Mesendoderm (in vitro differentiated cells): ENCODE measurements at regions not wholly inside any gene's neighbourhood (a gene's known extent, or its start where the extent isn't known, plus 50 kb on each side); places are given as distances from the start of the nearest gene placed in this dataset.

Experiments used
- DNase-seq: peaks from one replicate; pipeline ENCODE4 v3.0.0; 2013
- H2AK5ac ChIP-seq: 2 replicates; pipeline ENCODE4 v1.6.1; 2013; ENCODE audit warnings: low read length, inconsistent platforms
- H2BK120ac ChIP-seq: 2 replicates; pipeline ENCODE4 v1.6.1; 2013; ENCODE audit warnings: low read depth, mild to moderate bottlenecking, low read length, moderate library complexity, mixed read lengths
- H2BK15ac ChIP-seq: replicated peaks from 2 replicates; pipeline ENCODE4 v1.6.1; 2013; ENCODE audit warnings: low read depth, mild to moderate bottlenecking, moderate library complexity
- H2BK5ac ChIP-seq: 2 replicates; pipeline ENCODE4 v1.6.1; 2013; ENCODE audit warnings: low read length, inconsistent platforms
- H3K18ac ChIP-seq: 2 replicates; pipeline ENCODE4 v1.6.1; 2013; ENCODE audit warnings: mild to moderate bottlenecking, low read length, mixed read lengths
- H3K23ac ChIP-seq: one replicate; pipeline ENCODE4 v1.6.1; 2013; ENCODE audit warnings: low read length
- H3K27ac ChIP-seq: 2 replicates; pipeline ENCODE4 v1.5.1; 2013; ENCODE audit warnings: low read depth, mild to moderate bottlenecking, inconsistent platforms, low read length, moderate library complexity
- H3K27me3 ChIP-seq: 2 replicates; pipeline ENCODE4 v1.6.1; 2013; ENCODE audit warnings: low read length, control low read depth, mild to moderate bottlenecking, inconsistent platforms; ENCODE audit not compliant: insufficient read depth, poor library complexity
- H3K36me3 ChIP-seq: 2 replicates; pipeline ENCODE4 v1.6.1; 2013; ENCODE audit warnings: low read length, inconsistent platforms; ENCODE audit not compliant: control insufficient read depth, insufficient read depth
- H3K4ac ChIP-seq: one replicate; pipeline ENCODE4 v1.6.1; 2013; ENCODE audit warnings: low read depth, mild to moderate bottlenecking, low read length, moderate library complexity
- H3K4me1 ChIP-seq: 2 replicates; pipeline ENCODE4 v1.6.1; 2013; ENCODE audit warnings: low read depth, low read length, inconsistent platforms; ENCODE audit not compliant: control insufficient read depth
- H3K4me2 ChIP-seq: 2 replicates; pipeline ENCODE4 v1.6.1; 2013; ENCODE audit warnings: low read length
- H3K4me3 ChIP-seq: 2 replicates; pipeline ENCODE4 v1.5.1; 2013; ENCODE audit warnings: mild to moderate bottlenecking, low read length
- H3K56ac ChIP-seq: one replicate; pipeline ENCODE4 v1.6.1; 2013; ENCODE audit warnings: low read length
- H3K79me1 ChIP-seq: 2 replicates; pipeline ENCODE4 v1.6.1; 2013; ENCODE audit warnings: low read length, inconsistent platforms
- H3K79me2 ChIP-seq: 2 replicates; pipeline ENCODE4 v1.6.1; 2013; ENCODE audit warnings: mild to moderate bottlenecking, low read length; ENCODE audit not compliant: control insufficient read depth, insufficient read depth
- H3K9ac ChIP-seq: 2 replicates; pipeline ENCODE4 v1.6.1; 2013; ENCODE audit warnings: low read length, inconsistent platforms
- H4K5ac ChIP-seq: one replicate; pipeline ENCODE4 v1.6.1; 2013; ENCODE audit warnings: low read length
- H4K8ac ChIP-seq: one replicate; pipeline ENCODE4 v1.6.1; 2013; ENCODE audit warnings: low read depth, mild to moderate bottlenecking, control low read depth, low read length, moderate library complexity
- WGBS: extraction: QIAGEN DNeasy Blood & Tissue Kit; methylation state at CpG from one replicate; pipeline ENCODE4 v1.1.7; 2013; ENCODE audit warnings: low lambda C conversion rate, missing lambda C conversion rate; ENCODE audit not compliant: insufficient coverage; ENCODE audit errors: extremely low coverage; 5-methylcytosine and 5-hydroxymethylcytosine counted together

DNA sequence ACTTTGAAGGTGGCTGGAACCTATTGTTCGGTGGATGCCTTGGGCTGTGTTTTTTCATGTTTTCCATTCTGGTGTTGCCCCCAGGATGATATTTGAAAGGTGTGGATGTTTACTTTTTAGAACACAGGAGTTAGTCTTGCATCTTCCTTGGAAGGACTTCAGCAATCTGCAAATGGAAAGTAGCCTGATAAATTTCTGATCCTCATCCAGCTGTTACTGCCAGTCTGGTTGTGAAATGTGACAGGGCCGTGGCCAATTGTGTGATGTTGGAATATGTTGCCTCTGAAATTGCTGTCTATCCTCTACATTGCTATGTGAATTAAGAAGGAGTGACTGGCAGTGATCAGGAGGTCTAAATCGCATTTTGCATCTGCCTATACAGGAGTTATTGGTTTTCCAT, 382.5 kb upstream of the C2CD4B start:
- Histone ChIP-seq H3K4me2 (no peak overlapping the region), H3K4me3 (no peak overlapping the region)
- WGBS, result no CpG with 5 or more reads among the region's 3 CpGs

DNA sequence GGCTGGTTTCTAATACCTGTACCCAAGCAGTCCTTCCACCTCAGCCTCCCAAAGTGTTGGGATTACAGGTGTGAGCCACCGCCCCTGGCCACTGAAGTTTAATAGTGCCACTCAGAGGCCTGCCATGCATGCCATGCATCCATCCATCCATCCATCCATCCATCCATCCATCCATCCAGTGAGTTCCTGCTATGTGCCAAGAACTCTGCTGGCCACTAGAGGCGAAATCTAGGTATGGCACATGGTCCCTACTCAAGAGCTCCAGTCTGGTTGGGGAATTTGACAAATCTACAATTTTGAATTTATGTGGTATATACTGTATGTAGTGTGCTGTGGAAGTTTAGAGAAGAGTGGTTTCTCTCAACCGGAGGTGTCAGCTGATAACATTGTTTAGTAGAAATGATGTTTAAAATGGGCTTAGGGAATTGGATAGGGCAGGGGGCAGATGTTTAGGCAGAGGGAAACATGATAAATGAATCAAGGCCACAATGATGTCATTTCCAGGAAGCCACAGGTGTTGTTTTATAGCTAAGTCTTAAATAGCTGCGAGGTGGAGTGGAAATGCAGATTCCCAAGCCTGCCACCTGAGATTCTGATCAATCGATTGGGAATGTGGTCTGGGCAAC, 384.4 kb upstream of the C2CD4B start:
- Histone ChIP-seq H3K36me3 (no peaks in the 10 kb centered on the region), H2BK15ac (no peak overlapping the region), H3K79me1 (no peaks in the 10 kb centered on the region), H3K4ac (no peak overlapping the region), H2BK120ac (no peak overlapping the region), H3K79me2 (no peaks in the 10 kb centered on the region), H4K8ac (no peak overlapping the region), H3K27ac (no peak overlapping the region), H3K18ac (no peak overlapping the region), H2BK5ac (peak overlapping the region; percentile 11), H2AK5ac (no peak overlapping the region), H3K9ac (no peak overlapping the region), H3K4me2 (no peak overlapping the region), H3K4me1 (peaks cover 3% of the 10 kb centered on the region), H4K5ac (no peak overlapping the region), H3K27me3 (no peaks in the 10 kb centered on the region), H3K23ac (no peak overlapping the region), H3K4me3 (no peak overlapping the region), H3K56ac (no peak overlapping the region)
- no CpG with 5 or more reads among the region's 5 CpGs for WGBS
- peak; percentile 65 for DNase-seq

More for the DNA sequence above, 382.5 kb upstream of the C2CD4B start:
- no peak overlapping the region for H2BK5ac ChIP-seq
- H4K8ac ChIP-seq, result no peak overlapping the region
- H3K4me1 ChIP-seq, result peaks cover 7% of the 10 kb centered on the region
- no peak overlapping the region for H3K27ac ChIP-seq
- peak overlapping the region; percentile 57 for H3K18ac ChIP-seq
- H3K9ac ChIP-seq, result no peak overlapping the region
- no peak overlapping the region for H2BK120ac ChIP-seq
- no peaks in the 10 kb centered on the region for H3K27me3 ChIP-seq
- no peak overlapping the region for H3K56ac ChIP-seq
- no peak overlapping the region for H2BK15ac ChIP-seq
- no peak overlapping the region for H3K4ac ChIP-seq
- peaks cover 3% of the 10 kb centered on the region for H3K79me1 ChIP-seq
- H3K23ac ChIP-seq, result no peak overlapping the region
- H3K79me2 ChIP-seq, result no peaks in the 10 kb centered on the region
- H4K5ac ChIP-seq, result no peak overlapping the region
- no peaks in the 10 kb centered on the region for H3K36me3 ChIP-seq
- no peak for DNase-seq
- H2AK5ac ChIP-seq, result no peak overlapping the region

DNA sequence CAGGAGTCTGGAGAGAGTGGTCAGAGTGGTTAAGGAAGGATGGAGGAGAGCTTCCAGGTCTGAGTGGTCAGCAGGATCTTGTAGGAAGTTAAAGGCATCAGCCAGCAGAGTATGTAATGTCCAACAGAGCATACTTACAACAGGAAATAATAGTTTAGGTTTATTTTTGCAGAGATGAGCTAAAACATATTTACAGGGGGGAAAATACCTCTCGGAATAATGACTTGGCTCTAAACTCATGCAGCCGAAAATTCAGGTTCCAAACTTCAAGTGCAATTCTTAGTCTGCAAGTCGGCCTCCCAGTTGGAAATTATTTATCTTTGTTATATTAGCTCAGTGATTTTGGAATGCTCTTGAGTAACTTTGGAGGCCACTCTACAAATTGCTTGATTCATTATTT, 385.0 kb upstream of the C2CD4B start:
- Histone ChIP-seq H3K4me2 (no peak overlapping the region), H2AK5ac (peak overlapping the region; percentile 43), H2BK5ac (no peak overlapping the region), H3K79me2 (no peaks in the 10 kb centered on the region), H3K79me1 (no peaks in the 10 kb centered on the region), H2BK120ac (no peak overlapping the region), H3K36me3 (no peaks in the 10 kb centered on the region), H3K4me1 (peaks cover 5% of the 10 kb centered on the region), H3K56ac (no peak overlapping the region), H3K27me3 (no peaks in the 10 kb centered on the region), H3K27ac (no peak overlapping the region), H4K8ac (no peak overlapping the region), H3K4me3 (no peak overlapping the region), H2BK15ac (no peak overlapping the region), H4K5ac (no peak overlapping the region), H3K18ac (no peak overlapping the region), H3K23ac (no peak overlapping the region), H3K4ac (no peak overlapping the region), H3K9ac (no peak overlapping the region)
- no peak for DNase-seq
- WGBS, result no CpG with 5 or more reads among the region's 3 CpGs

DNA sequence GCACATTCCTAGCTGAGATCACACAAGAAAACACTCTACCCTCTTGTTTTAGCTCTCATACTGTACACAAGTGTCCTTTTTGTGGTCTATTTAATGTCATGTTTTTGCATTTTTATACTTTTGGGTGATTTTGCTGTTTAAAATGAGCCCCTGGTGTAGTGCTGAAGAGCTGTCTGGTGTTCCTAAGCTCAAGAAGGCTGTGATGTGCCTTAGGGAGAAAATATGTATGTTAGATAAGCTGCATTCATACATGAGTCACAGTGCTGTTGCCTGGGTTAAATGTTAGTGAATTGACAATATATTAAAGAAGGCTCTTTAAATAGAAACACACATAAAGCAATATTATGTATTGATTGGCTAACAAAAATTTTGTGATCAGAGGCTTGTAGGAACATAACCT, 387.4 kb upstream of the C2CD4B start:
- peaks cover 5% of the 10 kb centered on the region for H3K4me1 ChIP-seq
- no peak overlapping the region for H3K4ac ChIP-seq
- H4K8ac ChIP-seq, result no peak overlapping the region
- H3K4me3 ChIP-seq, result no peak overlapping the region
- H3K9ac ChIP-seq, result no peak overlapping the region
- no peak overlapping the region for H3K56ac ChIP-seq
- H3K79me1 ChIP-seq, result no peaks in the 10 kb centered on the region
- no peaks in the 10 kb centered on the region for H3K79me2 ChIP-seq
- no peak overlapping the region for H3K18ac ChIP-seq
- no peak overlapping the region for H3K27ac ChIP-seq
- H2BK15ac ChIP-seq, result no peak overlapping the region
- DNase-seq, result no peak
- no peaks in the 10 kb centered on the region for H3K36me3 ChIP-seq
- no peak overlapping the region for H2BK5ac ChIP-seq
- H2BK120ac ChIP-seq, result no peak overlapping the region
- no peaks in the 10 kb centered on the region for H3K27me3 ChIP-seq
- no peak overlapping the region for H2AK5ac ChIP-seq
- no peak overlapping the region for H3K23ac ChIP-seq
- no peak overlapping the region for H4K5ac ChIP-seq
- H3K4me2 ChIP-seq, result no peak overlapping the region

DNA sequence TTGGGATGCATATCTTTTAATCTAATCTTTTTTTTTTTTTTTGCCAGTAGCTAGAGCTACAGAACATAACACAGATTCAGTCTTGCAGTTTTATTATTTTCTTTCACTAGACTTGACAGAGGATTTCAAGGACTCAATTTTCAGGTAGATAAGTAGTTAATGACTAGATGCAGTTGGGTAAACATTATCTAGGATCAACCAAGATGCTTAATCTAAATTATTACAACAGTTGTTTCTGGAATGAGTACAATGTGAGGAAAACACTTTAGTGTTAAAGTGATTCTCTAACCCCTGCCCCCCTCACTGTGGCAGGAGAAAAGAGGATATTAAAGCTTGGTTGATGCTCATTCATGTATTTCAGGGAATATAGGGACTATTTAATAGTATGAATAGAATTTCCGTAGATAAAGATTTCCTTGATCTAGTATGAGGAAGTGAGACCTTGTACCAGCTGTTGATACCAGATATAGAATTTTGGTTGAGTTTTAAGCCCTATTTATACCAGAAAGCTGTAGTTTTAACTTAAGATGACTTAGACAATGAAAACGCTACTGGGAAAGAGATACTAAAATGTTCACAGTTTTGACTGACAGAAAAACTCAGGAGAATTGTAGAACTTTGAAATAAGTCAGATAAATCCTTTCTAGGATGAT, 389.0 kb upstream of the C2CD4B start:
- Histone ChIP-seq H3K4ac (no peak overlapping the region), H3K79me2 (no peaks in the 10 kb centered on the region), H3K56ac (no peak overlapping the region), H2BK15ac (no peak overlapping the region), H3K18ac (no peak overlapping the region), H3K4me1 (peaks cover 7% of the 10 kb centered on the region), H3K27ac (no peak overlapping the region), H3K4me3 (no peak overlapping the region), H4K8ac (no peak overlapping the region), H2BK5ac (no peak overlapping the region), H3K36me3 (no peaks in the 10 kb centered on the region), H4K5ac (no peak overlapping the region), H3K4me2 (no peak overlapping the region), H3K79me1 (no peaks in the 10 kb centered on the region), H3K27me3 (no peaks in the 10 kb centered on the region), H3K23ac (no peak overlapping the region), H2BK120ac (no peak overlapping the region), H3K9ac (no peak overlapping the region), H2AK5ac (no peak overlapping the region)
- DNase-seq, result no peak
- WGBS, result no CpG with 5 or more reads among the region's 2 CpGs
